ENCODE measurements at regions not wholly inside any gene's neighbourhood (a gene's known extent, or its start where the extent isn't known, plus 50 kb on each side); places are given as distances from the start of the nearest gene placed in this dataset.

DNA sequence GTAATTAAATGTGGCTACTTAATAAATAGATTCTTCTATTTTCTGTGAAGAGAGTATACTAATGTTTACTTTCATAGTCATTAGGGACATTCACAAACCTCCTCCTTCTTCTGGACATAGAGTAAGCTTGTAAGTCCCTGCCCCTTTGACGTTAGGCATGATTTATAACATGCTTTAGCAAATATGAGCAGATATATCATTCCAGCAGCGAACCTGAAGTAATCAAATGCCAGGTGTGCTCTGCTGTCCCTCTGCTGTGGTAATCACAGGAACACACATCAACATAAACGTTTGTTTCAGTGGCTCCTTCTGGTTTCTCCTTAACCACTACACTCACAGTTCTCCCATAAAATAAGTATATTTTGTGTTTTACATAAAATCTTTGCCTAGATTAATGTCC is 961.8 kb downstream of the FLRT2 start:
- TF ChIP-seq, protein P1, sequence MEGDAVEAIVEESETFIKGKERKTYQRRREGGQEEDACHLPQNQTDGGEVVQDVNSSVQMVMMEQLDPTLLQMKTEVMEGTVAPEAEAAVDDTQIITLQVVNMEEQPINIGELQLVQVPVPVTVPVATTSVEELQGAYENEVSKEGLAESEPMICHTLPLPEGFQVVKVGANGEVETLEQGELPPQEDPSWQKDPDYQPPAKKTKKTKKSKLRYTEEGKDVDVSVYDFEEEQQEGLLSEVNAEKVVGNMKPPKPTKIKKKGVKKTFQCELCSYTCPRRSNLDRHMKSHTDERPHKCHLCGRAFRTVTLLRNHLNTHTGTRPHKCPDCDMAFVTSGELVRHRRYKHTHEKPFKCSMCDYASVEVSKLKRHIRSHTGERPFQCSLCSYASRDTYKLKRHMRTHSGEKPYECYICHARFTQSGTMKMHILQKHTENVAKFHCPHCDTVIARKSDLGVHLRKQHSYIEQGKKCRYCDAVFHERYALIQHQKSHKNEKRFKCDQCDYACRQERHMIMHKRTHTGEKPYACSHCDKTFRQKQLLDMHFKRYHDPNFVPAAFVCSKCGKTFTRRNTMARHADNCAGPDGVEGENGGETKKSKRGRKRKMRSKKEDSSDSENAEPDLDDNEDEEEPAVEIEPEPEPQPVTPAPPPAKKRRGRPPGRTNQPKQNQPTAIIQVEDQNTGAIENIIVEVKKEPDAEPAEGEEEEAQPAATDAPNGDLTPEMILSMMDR (IDR thresholded peaks at IDR 0.05 in 2 of 3, conservative IDR thresholded peaks at IDR 0.05 in 1 of 3; ENCODE audit: control insufficient read depth in 2 of 3, extremely low read depth in 1 of 3, insufficient read depth in 1 of 3, low read depth in 3 of 3, low read length in 3 of 3): no peak
- TF ChIP-seq TCF12 (IDR thresholded peaks at IDR 0.05; ENCODE audit: low read depth, low read length) (no peak), NFIC (IDR thresholded peaks at IDR 0.05; ENCODE audit: low read depth, low read length) (no peak), JUND (IDR thresholded peaks at IDR 0.05; ENCODE audit: low read depth, low read length) (no peak), BHLHE40 (IDR thresholded peaks at IDR 0.05; ENCODE audit: borderline replicate concordance in 1 of 2, low read depth in 2 of 2, low read length in 1 of 2) (no peak), FOXK2 (IDR thresholded peaks at IDR 0.05) (no peak), BACH1 (IDR thresholded peaks at IDR 0.05; ENCODE audit: borderline replicate concordance) (no peak)
